Dendritic cell treated with granulocyte-macrophage colony-stimulating factor and Interleukin-4, amounts not matched to agents 40 ng/mL and 50 ng/mL, for 4 days (primary cell): ENCODE measurements at regions not wholly inside any gene's neighbourhood (a gene's known extent, or its start where the extent isn't known, plus 50 kb on each side); places are given as distances from the start of the nearest gene placed in this dataset.

ENCODE experiments used
- H3K27ac Mint-ChIP-seq: one replicate; pipeline ENCODE4 v1.8.0; 2022; ENCODE audit warnings: mild to moderate bottlenecking, mixed read lengths
- H3K27me3 Mint-ChIP-seq: one replicate; pipeline ENCODE4 v1.8.0; 2022; ENCODE audit warnings: mild to moderate bottlenecking, mixed read lengths
- H3K36me3 Mint-ChIP-seq: one replicate; pipeline ENCODE4 v1.8.0; 2022; ENCODE audit warnings: low read depth, mixed read lengths
- H3K4me1 Mint-ChIP-seq: one replicate; pipeline ENCODE4 v1.8.0; 2022; ENCODE audit warnings: low read depth, mixed read lengths
- H3K4me3 Mint-ChIP-seq: one replicate; pipeline ENCODE4 v1.8.0; 2022; ENCODE audit warnings: mild to moderate bottlenecking, moderate library complexity, mixed read lengths
- H3K9me3 Mint-ChIP-seq: one replicate; pipeline ENCODE4 v1.8.0; 2022; ENCODE audit warnings: mixed read lengths
- intact Hi-C: fragments of 100-400 bp; cut with micrococcal nuclease; formaldehyde crosslinking; loops from one replicate; pipeline ENCODE4 v1.15.0; 2022

- intact Hi-C loops, result loop anchor here (2.0 kb wide), 1 partner anchor 387 kb away; no protein-coding TSS in a partner anchor
- no peaks in the 10 kb centered on the region for H3K27me3 Mint-ChIP-seq
- no peak overlapping the region for H3K27ac Mint-ChIP-seq
- no peaks in the 10 kb centered on the region for H3K36me3 Mint-ChIP-seq
- H3K4me1 Mint-ChIP-seq, result no peaks in the 10 kb centered on the region
- H3K4me3 Mint-ChIP-seq, result no peak overlapping the region
- H3K9me3 Mint-ChIP-seq, result no peaks in the 10 kb centered on the region
Measured at GRCh38 chr2:208820014-208820688, 413.6 kb downstream of the PTH2R start.

DNA sequence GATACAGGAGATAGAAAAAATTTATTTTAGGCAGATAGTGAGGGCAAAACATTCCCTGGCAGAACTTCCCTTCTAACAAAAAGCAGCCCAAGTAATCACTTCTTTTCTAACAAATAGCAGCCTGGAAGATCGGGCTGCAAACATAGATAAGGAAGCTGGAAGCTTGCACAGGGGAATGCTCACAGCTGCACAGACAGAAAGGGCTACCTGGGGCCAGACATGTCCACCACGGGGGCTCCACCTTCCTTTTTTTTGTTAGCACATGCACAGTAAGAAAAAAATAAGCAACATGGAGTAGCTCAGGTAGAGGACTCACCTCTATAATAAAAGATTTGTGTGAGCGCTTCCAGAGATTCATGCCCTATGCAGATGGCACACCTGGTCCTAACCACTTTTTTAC is 420.5 kb downstream of the PTH2R start:
- no peak overlapping the region for H3K4me3 Mint-ChIP-seq
- H3K4me1 Mint-ChIP-seq, result no peaks in the 10 kb centered on the region
- H3K27ac Mint-ChIP-seq, result no peak overlapping the region
- H3K9me3 Mint-ChIP-seq, result peaks cover 18% of the 10 kb centered on the region
- intact Hi-C loops, result no loop called here
- no peaks in the 10 kb centered on the region for H3K36me3 Mint-ChIP-seq
- H3K27me3 Mint-ChIP-seq, result no peaks in the 10 kb centered on the region

DNA sequence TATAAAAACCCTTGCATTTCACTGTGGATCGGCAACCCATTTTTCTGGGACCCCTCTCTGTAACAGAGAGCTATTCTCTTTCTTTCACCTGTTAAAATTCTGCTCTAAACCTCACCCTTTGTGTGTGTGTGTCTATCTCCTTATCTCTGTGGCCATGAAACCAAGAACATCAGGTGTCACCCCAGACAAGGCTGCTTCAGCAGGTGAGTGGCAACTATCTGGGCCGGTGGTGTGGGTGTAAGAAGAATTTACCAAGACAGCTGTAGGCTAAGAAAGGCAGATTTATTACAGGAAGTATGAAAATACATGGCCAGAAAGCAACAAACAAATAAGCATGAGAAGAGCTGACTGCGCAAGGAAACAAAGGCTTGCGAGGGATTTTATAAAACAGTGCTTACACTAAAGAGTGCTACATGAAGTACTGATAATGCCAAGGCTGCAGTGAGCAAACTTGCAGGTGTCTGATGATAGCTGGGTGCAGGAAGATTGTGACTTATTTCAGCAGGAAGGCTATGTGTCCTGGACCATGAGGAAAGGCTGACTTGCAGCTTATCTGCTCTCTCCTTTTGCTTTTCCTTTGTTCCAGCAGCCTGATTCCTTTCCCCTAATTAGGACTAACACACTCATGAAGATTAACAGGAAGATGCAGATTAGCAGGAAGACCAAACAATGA is 421.1 kb downstream of the PTH2R start:
- no peak overlapping the region for H3K4me3 Mint-ChIP-seq
- peaks cover 24% of the 10 kb centered on the region for H3K9me3 Mint-ChIP-seq
- no peak overlapping the region for H3K27ac Mint-ChIP-seq
- H3K4me1 Mint-ChIP-seq, result no peaks in the 10 kb centered on the region
- intact Hi-C loops, result no loop called here
- no peaks in the 10 kb centered on the region for H3K27me3 Mint-ChIP-seq
- H3K36me3 Mint-ChIP-seq, result no peaks in the 10 kb centered on the region

DNA sequence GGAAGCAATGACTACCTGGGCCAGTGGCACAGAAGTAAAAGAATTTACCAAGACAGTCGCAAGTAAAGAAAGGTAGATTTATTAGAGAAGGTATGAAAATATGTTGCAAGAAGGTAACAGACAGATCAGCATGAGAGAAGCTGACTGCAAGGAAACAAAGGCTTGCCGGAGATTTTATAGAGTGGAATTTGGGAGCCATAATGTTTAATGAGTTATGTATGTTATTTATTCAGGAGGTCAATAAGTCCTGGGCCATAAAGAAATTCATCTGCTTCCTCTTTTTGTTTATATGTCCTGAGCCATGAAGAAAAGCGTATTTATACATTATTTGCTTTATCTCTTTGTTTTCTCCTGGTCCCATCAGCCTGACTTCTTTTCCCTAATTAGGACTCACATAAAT is 423.6 kb downstream of the PTH2R start:
- H3K36me3 Mint-ChIP-seq, result no peaks in the 10 kb centered on the region
- intact Hi-C loops, result no loop called here

GRCh38 chr2:208847651-208848050 is 441.1 kb downstream of the PTH2R start:
- H3K4me3 Mint-ChIP-seq, result no peak overlapping the region
- H3K36me3 Mint-ChIP-seq, result no peaks in the 10 kb centered on the region
- no peak overlapping the region for H3K27ac Mint-ChIP-seq
- intact Hi-C loops, result no loop called here
- H3K27me3 Mint-ChIP-seq, result no peaks in the 10 kb centered on the region
- no peaks in the 10 kb centered on the region for H3K4me1 Mint-ChIP-seq
- peaks cover 26% of the 10 kb centered on the region for H3K9me3 Mint-ChIP-seq

More for the DNA sequence above, 423.6 kb downstream of the PTH2R start:
- Mint-ChIP-seq H3K4me3 (no peak overlapping the region), H3K4me1 (no peaks in the 10 kb centered on the region), H3K27ac (no peak overlapping the region), H3K27me3 (no peaks in the 10 kb centered on the region), H3K9me3 (peaks cover 45% of the 10 kb centered on the region)

DNA sequence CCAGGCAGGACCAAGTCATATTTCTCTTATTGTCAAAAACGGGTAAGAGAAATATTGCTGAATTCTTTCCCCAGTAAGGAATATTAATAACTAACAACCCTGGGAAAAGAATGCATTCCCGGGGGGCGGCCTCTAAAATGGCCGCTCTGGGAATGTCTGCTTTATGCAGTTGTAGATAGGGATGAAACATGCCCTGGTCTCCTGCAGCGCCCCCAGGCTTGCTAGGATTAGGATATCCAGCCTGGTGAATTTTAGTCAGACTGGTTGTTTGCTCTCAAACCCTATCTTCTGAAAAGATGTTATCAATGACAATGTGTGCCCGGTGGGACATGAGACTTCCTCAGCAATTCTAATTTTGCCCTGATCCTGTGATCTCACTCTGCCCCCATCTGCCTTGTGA is 448.1 kb downstream of the PTH2R start:
- intact Hi-C loops, result no loop called here
- Mint-ChIP-seq H3K4me1 (no peaks in the 10 kb centered on the region), H3K27me3 (no peaks in the 10 kb centered on the region), H3K36me3 (no peaks in the 10 kb centered on the region), H3K27ac (no peak overlapping the region), H3K4me3 (no peak overlapping the region), H3K9me3 (peaks cover 74% of the 10 kb centered on the region)

GRCh38 chr2:208867374-208867773 is 460.8 kb downstream of the PTH2R start:
- intact Hi-C loops, result no loop called here
- H3K27me3 Mint-ChIP-seq, result no peaks in the 10 kb centered on the region
- no peaks in the 10 kb centered on the region for H3K36me3 Mint-ChIP-seq
- H3K9me3 Mint-ChIP-seq, result no peaks in the 10 kb centered on the region
- no peak overlapping the region for H3K4me3 Mint-ChIP-seq
- H3K27ac Mint-ChIP-seq, result no peak overlapping the region
- peaks cover 6% of the 10 kb centered on the region for H3K4me1 Mint-ChIP-seq

DNA sequence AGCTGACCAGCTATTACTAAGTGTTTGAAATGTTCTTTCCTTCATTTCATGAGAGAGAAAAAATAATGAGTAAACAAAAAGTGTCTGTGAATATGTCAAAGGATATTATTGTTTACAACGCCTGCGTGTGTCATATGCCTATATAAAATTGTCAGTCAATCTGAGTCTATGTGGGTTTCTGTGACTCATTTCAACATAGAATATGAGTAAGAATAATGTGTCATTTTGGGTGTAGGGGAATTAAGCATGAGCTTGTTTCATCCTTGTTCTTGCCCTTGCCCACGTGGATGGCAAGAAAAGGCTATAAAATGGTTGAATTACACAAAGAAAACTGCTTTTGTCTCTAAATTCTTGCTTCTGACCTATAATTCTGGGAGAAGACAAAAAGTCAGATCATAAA is 466.0 kb downstream of the PTH2R start:
- Mint-ChIP-seq H3K4me1 (peaks cover 6% of the 10 kb centered on the region), H3K9me3 (peaks cover 5% of the 10 kb centered on the region), H3K27ac (no peak overlapping the region)

GRCh38 chr2:208879666-208880065 is 473.1 kb downstream of the PTH2R start:
- H3K36me3 Mint-ChIP-seq, result no peaks in the 10 kb centered on the region
- intact Hi-C loops, result no loop called here
- H3K27ac Mint-ChIP-seq, result no peak overlapping the region
- peaks cover 9% of the 10 kb centered on the region for H3K9me3 Mint-ChIP-seq
- H3K27me3 Mint-ChIP-seq, result no peaks in the 10 kb centered on the region
- H3K4me1 Mint-ChIP-seq, result no peaks in the 10 kb centered on the region
- H3K4me3 Mint-ChIP-seq, result no peak overlapping the region

More for the DNA sequence above, 466.0 kb downstream of the PTH2R start:
- Mint-ChIP-seq H3K4me3 (no peak overlapping the region), H3K36me3 (no peaks in the 10 kb centered on the region), H3K27me3 (no peaks in the 10 kb centered on the region)
- intact Hi-C loops, result no loop called here

DNA sequence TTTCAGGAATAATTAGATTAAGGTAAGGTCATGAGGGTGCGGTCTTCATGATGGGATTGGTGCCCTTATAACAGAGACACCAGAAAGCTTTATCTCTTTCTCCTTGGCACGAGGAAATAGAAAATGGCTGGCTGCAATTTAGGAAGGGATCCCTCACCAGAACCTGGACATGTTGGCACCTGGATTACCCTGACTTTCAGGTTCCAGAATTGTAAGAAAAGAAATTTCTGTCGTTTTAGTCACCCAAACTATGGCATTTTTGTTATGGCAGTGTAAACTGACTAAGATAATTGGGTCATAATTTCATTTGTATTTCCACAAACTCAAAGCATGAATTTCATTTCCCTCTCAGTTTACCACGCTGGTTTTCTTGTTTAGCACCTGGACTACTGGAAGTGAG is 473.6 kb downstream of the PTH2R start:
- no peaks in the 10 kb centered on the region for H3K36me3 Mint-ChIP-seq
- no peak overlapping the region for H3K27ac Mint-ChIP-seq
- intact Hi-C loops, result no loop called here
- no peaks in the 10 kb centered on the region for H3K4me1 Mint-ChIP-seq
- H3K4me3 Mint-ChIP-seq, result no peak overlapping the region
- no peaks in the 10 kb centered on the region for H3K27me3 Mint-ChIP-seq
- H3K9me3 Mint-ChIP-seq, result peaks cover 9% of the 10 kb centered on the region

GRCh38 chr2:208890486-208890885 is 483.9 kb downstream of the PTH2R start:
- peaks cover 23% of the 10 kb centered on the region for H3K9me3 Mint-ChIP-seq
- H3K36me3 Mint-ChIP-seq, result no peaks in the 10 kb centered on the region
- H3K27me3 Mint-ChIP-seq, result no peaks in the 10 kb centered on the region
- no peaks in the 10 kb centered on the region for H3K4me1 Mint-ChIP-seq
- intact Hi-C loops, result no loop called here
- H3K4me3 Mint-ChIP-seq, result no peak overlapping the region
- H3K27ac Mint-ChIP-seq, result no peak overlapping the region

DNA sequence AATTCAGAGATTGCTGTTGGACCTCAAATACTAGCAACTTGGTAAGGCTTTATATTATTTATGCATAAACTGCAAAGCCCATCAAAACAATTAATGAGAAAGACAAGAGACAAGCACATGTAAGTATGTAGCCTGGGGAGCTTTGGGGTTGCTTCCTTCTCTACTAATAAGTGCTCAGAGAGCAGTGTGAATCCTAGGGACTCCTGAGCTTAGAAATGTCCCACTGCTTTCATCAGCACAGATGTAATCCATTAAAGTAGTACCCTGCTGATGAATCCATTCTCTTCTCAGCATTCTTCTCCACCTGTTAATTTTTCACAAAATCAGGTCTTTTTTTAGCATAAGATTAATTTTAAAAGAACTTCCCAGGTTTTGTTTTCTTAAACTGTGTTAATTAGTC is 485.6 kb downstream of the PTH2R start:
- no peak overlapping the region for H3K4me3 Mint-ChIP-seq
- no peaks in the 10 kb centered on the region for H3K36me3 Mint-ChIP-seq
- peaks cover 26% of the 10 kb centered on the region for H3K9me3 Mint-ChIP-seq
- H3K4me1 Mint-ChIP-seq, result no peaks in the 10 kb centered on the region
- no peaks in the 10 kb centered on the region for H3K27me3 Mint-ChIP-seq
- no peak overlapping the region for H3K27ac Mint-ChIP-seq
- intact Hi-C loops, result no loop called here

GRCh38 chr2:208906330-208906729 is 499.7 kb downstream of the PTH2R start:
- Mint-ChIP-seq H3K4me3 (no peak overlapping the region), H3K4me1 (no peaks in the 10 kb centered on the region), H3K9me3 (peaks cover 15% of the 10 kb centered on the region), H3K27ac (no peak overlapping the region), H3K36me3 (no peaks in the 10 kb centered on the region), H3K27me3 (no peaks in the 10 kb centered on the region)
- intact Hi-C loops, result no loop called here

DNA sequence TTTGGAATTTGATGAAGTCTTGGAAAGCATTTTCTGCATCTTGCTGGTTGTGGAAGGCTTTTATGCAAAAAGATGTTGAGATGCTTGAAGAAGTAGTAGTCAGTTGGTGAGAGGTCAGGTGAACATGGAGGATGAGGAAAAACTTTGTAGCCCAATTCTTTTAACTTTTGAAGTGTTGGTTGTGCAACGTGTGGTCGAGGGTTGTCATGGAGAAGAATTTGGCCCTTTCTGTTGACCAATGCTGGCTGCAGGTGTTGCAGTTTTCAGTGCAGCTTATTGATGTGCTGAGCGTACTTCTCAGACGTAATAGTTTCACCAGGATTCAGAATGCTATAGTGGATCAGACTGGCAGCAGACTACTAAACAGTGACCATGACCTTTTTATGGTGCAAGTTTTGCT is 508.4 kb upstream of the MAP2 start:
- H3K27ac Mint-ChIP-seq, result no peak overlapping the region
- H3K36me3 Mint-ChIP-seq, result no peaks in the 10 kb centered on the region
- H3K27me3 Mint-ChIP-seq, result no peaks in the 10 kb centered on the region
- no peaks in the 10 kb centered on the region for H3K4me1 Mint-ChIP-seq
- no peak overlapping the region for H3K4me3 Mint-ChIP-seq
- intact Hi-C loops, result no loop called here
- H3K9me3 Mint-ChIP-seq, result peaks cover 8% of the 10 kb centered on the region

GRCh38 chr2:208916881-208917280 is 507.0 kb upstream of the MAP2 start:
- H3K27me3 Mint-ChIP-seq, result no peaks in the 10 kb centered on the region
- no peak overlapping the region for H3K4me3 Mint-ChIP-seq
- no peak overlapping the region for H3K27ac Mint-ChIP-seq
- intact Hi-C loops, result no loop called here
- peaks cover 18% of the 10 kb centered on the region for H3K9me3 Mint-ChIP-seq
- H3K4me1 Mint-ChIP-seq, result no peaks in the 10 kb centered on the region
- no peaks in the 10 kb centered on the region for H3K36me3 Mint-ChIP-seq
